HepG2 (cell line): ENCODE measurements at regions not wholly inside any gene's neighbourhood (a gene's known extent, or its start where the extent isn't known, plus 50 kb on each side); places are given as distances from the start of the nearest gene placed in this dataset.

Experiments used
- ATF5 ChIP-seq: sonication (generic); formaldehyde crosslinking; IDR thresholded peaks from 2 replicates; pipeline ENCODE4 v1.4.0; 2020; ENCODE audit warnings: mild to moderate bottlenecking, low read depth, missing genetic modification reagents
- BCL3 ChIP-seq: sonication (generic); formaldehyde crosslinking; IDR thresholded peaks from 2 replicates; pipeline ENCODE4 v1.5.1; 2020; ENCODE audit warnings: mild to moderate bottlenecking, missing genetic modification reagents, moderate library complexity
- CTCF ChIP-seq: sonication (generic); formaldehyde crosslinking; IDR thresholded peaks from 2 replicates; pipeline ENCODE4 v1.5.0; 2020; ENCODE audit warnings: mild to moderate bottlenecking, missing genetic modification reagents, moderate library complexity
- ELK4 ChIP-seq: sonication (generic); formaldehyde crosslinking; IDR thresholded peaks from 2 replicates; pipeline ENCODE4 v1.9.0; 2021; ENCODE audit warnings: missing genetic modification reagents, borderline replicate concordance
- EP300 ChIP-seq, 3 experiments: sonication (generic) in 1 of 3; formaldehyde crosslinking in 1 of 3; IDR thresholded peaks; 2 replicates each; pipeline versions ENCODE4 v1.5.1 to v1.6.1; 2011 to 2020; ENCODE audit warnings: low read depth in 2 of 3, low read length in 2 of 3, borderline replicate concordance in 1 of 3, improper control_type of control experiment in 1 of 3, mild to moderate bottlenecking in 1 of 3, missing genetic modification reagents in 1 of 3, moderate library complexity in 1 of 3
- EZH2 ChIP-seq: conservative IDR thresholded peaks from 2 replicates; pipeline ENCODE4 v1.6.1; 2012; ENCODE audit warnings: mild to moderate bottlenecking, low read depth, low read length, moderate library complexity
- GTF2F1 ChIP-seq: fragments of 150-350 bp; IDR thresholded peaks from 2 replicates; pipeline ENCODE4 v1.6.1; 2014; ENCODE audit warnings: low read length
- JUND ChIP-seq: sonication (generic); formaldehyde crosslinking; IDR thresholded peaks from 2 replicates; pipeline ENCODE4 v1.8.0; 2022; ENCODE audit warnings: mild to moderate bottlenecking, missing genetic modification reagents
- NR2F1 ChIP-seq, 2 experiments: fragments of 450-650 bp in 1 of 2; formaldehyde crosslinking in 1 of 2; IDR thresholded peaks; 2 replicates each; pipeline versions ENCODE4 v1.5.0 to v1.6.1; 2016 to 2020; ENCODE audit warnings: mild to moderate bottlenecking in 1 of 2, missing compliant biosample characterization in 1 of 2, missing genetic modification reagents in 1 of 2, moderate library complexity in 1 of 2
- POLR2A ChIP-seq, 2 experiments: IDR thresholded peaks; 2 replicates each; pipeline ENCODE4 v1.6.1; 2011; ENCODE audit warnings: low read depth in 2 of 2, low read length in 2 of 2, mild to moderate bottlenecking in 1 of 2, moderate library complexity in 1 of 2; ENCODE audit not compliant: insufficient read depth in 1 of 2
- TBX2 ChIP-seq: sonication (generic); formaldehyde crosslinking; IDR thresholded peaks from 2 replicates; pipeline ENCODE4 v1.5.0; 2020; ENCODE audit warnings: missing genetic modification reagents, mild to moderate bottlenecking, borderline replicate concordance
- ZNF24 ChIP-seq: fragments of 450-650 bp; IDR thresholded peaks from 2 replicates; pipeline ENCODE4 v1.6.1; 2017; ENCODE audit warnings: antibody characterized with exemption, mild to moderate bottlenecking
- ZNF253 ChIP-seq: sonication (generic); formaldehyde crosslinking; IDR thresholded peaks from 2 replicates; pipeline ENCODE4 v1.8.0; 2022; ENCODE audit warnings: mild to moderate bottlenecking, missing genetic modification reagents, borderline replicate concordance

GRCh38 chr9:134503301-134504105, 138.1 kb upstream of the COL5A1 start:
- TF ChIP-seq EZH2 (no peak), NR2F1 (CRISPR knock-in tag; IDR thresholded peaks at IDR 0.05) (no peak), CTCF (CRISPR knock-in tag) (no peak), GTF2F1 (no peak), ZNF253 (no peak), JUND (no peak), ZNF24 (no peak), ATF5 (no peak), POLR2A (IDR thresholded peaks at IDR 0.05; ENCODE audit: insufficient read depth in 1 of 2, low read depth in 2 of 2, low read length in 2 of 2) (no peak), ELK4 (CRISPR knock-in tag) (no peak), EP300 (IDR thresholded peaks at IDR 0.05; ENCODE audit: low read depth in 2 of 2, low read length in 2 of 2) (no peak), EP300 (CRISPR knock-in tag; IDR thresholded peaks at IDR 0.05; ENCODE audit: borderline replicate concordance) (no peak), BCL3 (CRISPR knock-in tag) (no peak), TBX2 (CRISPR knock-in tag) (no peak)
